GM18873 (cell line): ENCODE measurements at regions not wholly inside any gene's neighbourhood (a gene's known extent, or its start where the extent isn't known, plus 50 kb on each side); places are given as distances from the start of the nearest gene placed in this dataset.

Experiments
- ATAC-seq: cut with Tn5 transposase; IDR thresholded peaks from one replicate; pipeline ENCODE4 v1.9.1; 2021; ENCODE audit warnings: mild to moderate bottlenecking, moderate library complexity, moderate number of reproducible peaks; ENCODE audit not compliant: unreplicated experiment, low FRiP score

- ATAC-seq = no peak
These were observed 67.3 kb upstream of the IL6 start for GRCh38 chr7:22659741-22660140.

- ATAC-seq = no peak
These were observed 69.0 kb upstream of the IL6 start for GRCh38 chr7:22658031-22658430.

GRCh38 chr7:22657479-22657878 lies 69.5 kb upstream of the IL6 start:
- no peak for ATAC-seq

GRCh38 chr7:22655781-22656180 lies 71.2 kb upstream of the IL6 start:
- ATAC-seq = no peak

- ATAC-seq = no peak
These were observed 72.2 kb upstream of the IL6 start for GRCh38 chr7:22654831-22655230.

- no peak for ATAC-seq
These were observed 73.0 kb upstream of the IL6 start for GRCh38 chr7:22653951-22654350.

GRCh38 chr7:22651534-22652243 lies 75.3 kb upstream of the IL6 start:
- ATAC-seq = no peak

GRCh38 chr7:22651036-22651435 lies 76.0 kb upstream of the IL6 start:
- no peak for ATAC-seq

- no peak for ATAC-seq
These were observed 77.3 kb upstream of the IL6 start for GRCh38 chr7:22649686-22650085.

- ATAC-seq = no peak
These were observed 79.3 kb upstream of the IL6 start for GRCh38 chr7:22647451-22648257.

GRCh38 chr7:22645418-22646181 lies 81.4 kb upstream of the IL6 start:
- no peak for ATAC-seq

- ATAC-seq = no peak
These were observed 84.5 kb upstream of the IL6 start for GRCh38 chr7:22642454-22642853.

- peak; percentile 94 for ATAC-seq
These were observed 86.7 kb upstream of the IL6 start for GRCh38 chr7:22640269-22640668.

GRCh38 chr7:22639396-22639795 lies 87.6 kb upstream of the IL6 start:
- ATAC-seq = no peak

GRCh38 chr7:22635349-22635748 lies 91.7 kb upstream of the IL6 start:
- ATAC-seq = no peak

GRCh38 chr7:22633954-22634474 lies 93.0 kb upstream of the IL6 start:
- ATAC-seq = no peak

GRCh38 chr7:22633286-22633953 lies 93.6 kb upstream of the IL6 start:
- no peak for ATAC-seq

- ATAC-seq = no peak
These were observed 94.3 kb upstream of the IL6 start for GRCh38 chr7:22632674-22633073.

GRCh38 chr7:22631730-22632129 lies 95.3 kb upstream of the IL6 start:
- no peak for ATAC-seq

GRCh38 chr7:22630069-22630468 lies 96.9 kb upstream of the IL6 start:
- no peak for ATAC-seq
